ENCODE measurements at regions not wholly inside any gene's neighbourhood (a gene's known extent, or its start where the extent isn't known, plus 50 kb on each side); places are given as distances from the start of the nearest gene placed in this dataset.

DNA sequence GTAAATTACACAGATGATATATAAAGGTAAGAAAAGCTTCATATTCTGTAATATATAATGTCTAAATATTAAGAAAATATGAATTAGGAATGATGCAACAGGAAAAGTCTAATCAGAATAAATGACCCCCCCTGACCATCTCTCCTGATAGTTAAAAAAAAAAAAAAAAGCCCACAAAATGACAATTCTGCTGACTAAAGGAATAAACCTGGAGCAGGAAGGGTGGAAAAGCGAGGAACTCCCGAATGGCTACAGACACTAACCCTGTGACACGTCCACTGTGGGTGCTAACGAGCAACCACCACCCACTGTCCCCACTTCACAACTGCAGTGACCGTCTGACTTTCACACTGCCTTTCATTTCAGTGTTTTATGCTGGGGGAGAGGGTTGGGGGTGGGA, 67.6 kb upstream of the FOXQ1 start:
- Mint-ChIP-seq H3K36me3 (ENCODE audit: low read depth) (no peaks in the 10 kb centered on the region), H3K27me3 (ENCODE audit: low read depth) (peaks cover 14% of the 10 kb centered on the region), H3K27ac (ENCODE audit: unreplicated experiment) (no peak overlapping the region), H3K9me3 (ENCODE audit: low read depth) (peaks cover 5% of the 10 kb centered on the region), H3K4me3 (ENCODE audit: unreplicated experiment) (no peak overlapping the region), H3K4me1 (ENCODE audit: low read depth) (peaks cover 13% of the 10 kb centered on the region)
- TF ChIP-seq, protein P1, sequence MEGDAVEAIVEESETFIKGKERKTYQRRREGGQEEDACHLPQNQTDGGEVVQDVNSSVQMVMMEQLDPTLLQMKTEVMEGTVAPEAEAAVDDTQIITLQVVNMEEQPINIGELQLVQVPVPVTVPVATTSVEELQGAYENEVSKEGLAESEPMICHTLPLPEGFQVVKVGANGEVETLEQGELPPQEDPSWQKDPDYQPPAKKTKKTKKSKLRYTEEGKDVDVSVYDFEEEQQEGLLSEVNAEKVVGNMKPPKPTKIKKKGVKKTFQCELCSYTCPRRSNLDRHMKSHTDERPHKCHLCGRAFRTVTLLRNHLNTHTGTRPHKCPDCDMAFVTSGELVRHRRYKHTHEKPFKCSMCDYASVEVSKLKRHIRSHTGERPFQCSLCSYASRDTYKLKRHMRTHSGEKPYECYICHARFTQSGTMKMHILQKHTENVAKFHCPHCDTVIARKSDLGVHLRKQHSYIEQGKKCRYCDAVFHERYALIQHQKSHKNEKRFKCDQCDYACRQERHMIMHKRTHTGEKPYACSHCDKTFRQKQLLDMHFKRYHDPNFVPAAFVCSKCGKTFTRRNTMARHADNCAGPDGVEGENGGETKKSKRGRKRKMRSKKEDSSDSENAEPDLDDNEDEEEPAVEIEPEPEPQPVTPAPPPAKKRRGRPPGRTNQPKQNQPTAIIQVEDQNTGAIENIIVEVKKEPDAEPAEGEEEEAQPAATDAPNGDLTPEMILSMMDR (IDR thresholded peaks at IDR 0.05): no peak
- no peak for DNase-seq (ENCODE audit: low spot score)

DNA sequence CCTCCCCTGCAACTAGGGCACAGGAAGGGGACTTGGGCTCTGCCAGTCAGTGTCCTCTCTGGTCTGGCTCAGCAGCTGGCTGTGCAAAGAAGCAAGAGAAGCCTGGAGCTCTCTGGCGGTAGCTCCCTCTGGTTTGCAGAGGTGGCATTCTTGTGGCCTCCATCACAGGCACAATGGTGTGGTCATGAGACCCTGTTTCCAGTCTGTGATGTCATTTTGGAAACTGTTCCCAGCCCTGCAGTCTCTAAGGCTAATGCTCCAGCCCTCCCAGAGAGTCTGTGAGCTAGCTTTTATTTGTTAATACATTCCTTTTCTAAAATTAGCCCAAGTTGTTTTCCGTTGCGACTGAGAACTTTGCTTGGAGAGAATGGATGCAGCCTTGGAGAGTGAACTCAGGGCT, 69.5 kb upstream of the FOXQ1 start:
- Mint-ChIP-seq H3K36me3 (ENCODE audit: low read depth) (no peaks in the 10 kb centered on the region), H3K4me3 (ENCODE audit: unreplicated experiment) (no peak overlapping the region), H3K4me1 (ENCODE audit: low read depth) (peaks cover 13% of the 10 kb centered on the region), H3K27ac (ENCODE audit: unreplicated experiment) (no peak overlapping the region), H3K9me3 (ENCODE audit: low read depth) (no peaks in the 10 kb centered on the region), H3K27me3 (ENCODE audit: low read depth) (peaks cover 14% of the 10 kb centered on the region)
- DNase-seq (ENCODE audit: low spot score): no peak
- TF ChIP-seq, protein P1 (IDR thresholded peaks at IDR 0.05): no peak

DNA sequence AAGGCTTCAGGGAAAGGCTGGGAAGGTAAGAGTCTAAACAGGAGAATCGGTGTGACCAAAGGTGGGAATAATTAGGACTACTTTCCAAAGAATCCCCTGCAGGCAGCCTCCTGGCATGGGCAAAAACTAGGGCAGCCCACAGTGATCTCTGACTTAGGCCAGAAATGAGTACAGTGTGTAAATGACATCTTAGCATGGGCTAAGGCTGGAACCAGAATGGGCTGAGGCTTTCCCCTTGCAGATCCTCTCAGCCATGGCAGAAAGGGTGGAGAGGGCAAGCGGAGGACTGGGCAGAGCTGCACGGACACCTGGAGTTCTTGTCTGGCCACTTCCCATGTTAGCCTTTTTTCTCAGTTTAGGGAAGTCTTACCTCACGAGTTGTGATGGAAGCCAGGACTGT, 69.9 kb upstream of the FOXQ1 start:
- no peaks in the 10 kb centered on the region for H3K36me3 Mint-ChIP-seq (ENCODE audit: low read depth)
- no peaks in the 10 kb centered on the region for H3K9me3 Mint-ChIP-seq (ENCODE audit: low read depth)
- TF ChIP-seq, protein P1 (IDR thresholded peaks at IDR 0.05): no peak
- H3K4me3 Mint-ChIP-seq (ENCODE audit: unreplicated experiment): no peak overlapping the region
- no peak overlapping the region for H3K27ac Mint-ChIP-seq (ENCODE audit: unreplicated experiment)
- peaks cover 13% of the 10 kb centered on the region for H3K4me1 Mint-ChIP-seq (ENCODE audit: low read depth)
- H3K27me3 Mint-ChIP-seq (ENCODE audit: low read depth): peaks cover 11% of the 10 kb centered on the region
- DNase-seq (ENCODE audit: low spot score): no peak

DNA sequence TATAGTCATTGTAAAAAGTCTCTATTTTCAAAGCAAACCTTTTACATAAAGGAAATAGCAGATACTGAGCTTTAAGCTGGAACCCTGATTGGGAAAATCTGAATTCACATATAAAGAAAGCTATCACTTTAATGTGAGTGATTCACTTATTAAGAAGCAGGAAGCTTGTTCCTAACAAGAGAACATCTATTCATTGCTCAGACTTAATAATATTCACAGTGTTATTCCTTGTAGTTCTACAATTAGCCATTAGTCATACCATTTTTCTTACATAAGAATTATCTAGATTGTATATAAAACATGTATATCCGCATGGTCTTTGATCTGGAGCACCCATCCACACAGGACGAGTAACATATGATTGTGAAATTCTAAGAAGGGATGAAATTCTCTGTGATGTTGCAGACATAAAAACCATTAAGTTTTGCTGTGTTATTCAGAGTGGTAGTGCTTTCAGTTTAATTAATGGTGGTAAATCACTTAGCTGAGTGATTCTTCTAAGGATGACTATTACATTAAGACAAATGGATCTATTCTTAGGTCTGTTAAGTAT, 71.1 kb upstream of the FOXQ1 start:
- TF ChIP-seq, protein P1 (IDR thresholded peaks at IDR 0.05): no peak
- H3K36me3 Mint-ChIP-seq (ENCODE audit: low read depth): no peaks in the 10 kb centered on the region
- DNase-seq (ENCODE audit: low spot score): no peak
- peaks cover 11% of the 10 kb centered on the region for H3K27me3 Mint-ChIP-seq (ENCODE audit: low read depth)
- H3K9me3 Mint-ChIP-seq (ENCODE audit: low read depth): no peaks in the 10 kb centered on the region
- no peak overlapping the region for H3K27ac Mint-ChIP-seq (ENCODE audit: unreplicated experiment)
- peaks cover 13% of the 10 kb centered on the region for H3K4me1 Mint-ChIP-seq (ENCODE audit: low read depth)
- H3K4me3 Mint-ChIP-seq (ENCODE audit: unreplicated experiment): no peak overlapping the region

DNA sequence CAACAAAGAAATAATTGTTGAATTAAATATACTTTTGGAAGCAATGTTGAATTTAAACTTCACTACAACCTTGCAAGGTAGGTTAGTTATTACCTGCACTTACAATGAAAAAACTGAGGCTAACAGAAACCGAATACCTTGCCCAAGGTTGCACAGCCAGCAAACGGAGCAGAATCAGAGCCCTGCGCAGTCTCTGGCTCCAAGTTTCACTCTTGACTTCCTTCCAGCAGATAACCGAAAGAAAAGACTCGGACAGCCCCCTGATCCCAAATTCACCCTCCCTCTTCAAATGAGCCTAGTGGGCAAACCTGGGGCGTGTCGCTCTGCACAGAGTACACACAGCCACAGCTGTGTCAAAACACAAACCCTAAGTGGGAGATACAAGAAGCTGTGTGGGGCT, 72.1 kb upstream of the FOXQ1 start:
- no peaks in the 10 kb centered on the region for H3K9me3 Mint-ChIP-seq (ENCODE audit: low read depth)
- DNase-seq (ENCODE audit: low spot score): no peak
- no peak overlapping the region for H3K4me3 Mint-ChIP-seq (ENCODE audit: unreplicated experiment)
- H3K27ac Mint-ChIP-seq (ENCODE audit: unreplicated experiment): no peak overlapping the region
- peaks cover 13% of the 10 kb centered on the region for H3K4me1 Mint-ChIP-seq (ENCODE audit: low read depth)
- H3K36me3 Mint-ChIP-seq (ENCODE audit: low read depth): no peaks in the 10 kb centered on the region
- peaks cover 11% of the 10 kb centered on the region for H3K27me3 Mint-ChIP-seq (ENCODE audit: low read depth)
- TF ChIP-seq, protein P1 (IDR thresholded peaks at IDR 0.05): no peak

Measured in chondrocyte (in vitro differentiated cells).